HFFc6 (cell line): ENCODE measurements at regions not wholly inside any gene's neighbourhood (a gene's known extent, or its start where the extent isn't known, plus 50 kb on each side); places are given as distances from the start of the nearest gene placed in this dataset.

Experiments
- DNase-seq: peaks from one replicate; pipeline ENCODE4 v3.0.0-alpha.2; 2018
- H3K27ac Mint-ChIP-seq: 2 replicates; pipeline ENCODE4 v1.8.0; 2020; ENCODE audit warnings: mild to moderate bottlenecking, mixed read lengths
- H3K27me3 Mint-ChIP-seq: 2 replicates; pipeline ENCODE4 v1.8.0; 2021; ENCODE audit warnings: mild to moderate bottlenecking, moderate library complexity, mixed read lengths; ENCODE audit not compliant: insufficient read depth
- H3K36me3 Mint-ChIP-seq: 2 replicates; pipeline ENCODE4 v1.8.0; 2021; ENCODE audit warnings: low read depth, mixed read lengths
- H3K4me1 Mint-ChIP-seq: 2 replicates; pipeline ENCODE4 v1.8.0; 2020; ENCODE audit warnings: low read depth, mixed read lengths
- H3K4me3 Mint-ChIP-seq: 2 replicates; pipeline ENCODE4 v1.8.0; 2020; ENCODE audit warnings: mild to moderate bottlenecking, moderate library complexity, mixed read lengths
- H3K9me3 Mint-ChIP-seq: 2 replicates; pipeline ENCODE4 v1.8.0; 2020; ENCODE audit warnings: mild to moderate bottlenecking, mixed read lengths
- TF ChIP-seq, protein P1 (sequence below): fragments of 200-600 bp; sonication (generic); IDR thresholded peaks from 2 replicates; pipeline ENCODE4 v1.5.0; 2021; ENCODE audit warnings: antibody characterized with exemption, mild to moderate bottlenecking

DNA sequence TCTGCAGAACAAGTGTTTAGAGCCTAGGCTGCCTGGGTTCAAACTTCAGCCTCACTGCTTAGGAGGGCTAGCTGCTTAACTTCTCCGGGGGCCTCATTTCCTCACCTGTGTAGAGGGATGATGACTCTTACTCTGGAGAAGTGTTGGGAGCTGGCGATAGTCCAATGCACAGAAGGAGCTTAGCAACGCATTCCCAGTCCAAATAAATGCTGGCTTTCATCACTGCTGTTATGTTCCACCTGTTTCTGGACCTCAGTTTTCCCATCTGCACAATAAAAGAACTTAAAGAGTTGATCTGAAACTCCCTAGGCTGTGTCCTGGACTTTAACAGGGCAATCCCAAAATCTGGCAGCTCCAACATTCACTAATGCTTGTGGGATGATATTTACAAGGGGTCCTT lies 337.8 kb downstream of the MIAT start:
- no peaks in the 10 kb centered on the region for H3K9me3 Mint-ChIP-seq
- peaks cover 25% of the 10 kb centered on the region for H3K27me3 Mint-ChIP-seq
- H3K27ac Mint-ChIP-seq = no peak overlapping the region
- no peaks in the 10 kb centered on the region for H3K4me1 Mint-ChIP-seq
- DNase-seq = no peak
- no peak overlapping the region for H3K4me3 Mint-ChIP-seq
- H3K36me3 Mint-ChIP-seq = no peaks in the 10 kb centered on the region
- TF ChIP-seq, protein P1, sequence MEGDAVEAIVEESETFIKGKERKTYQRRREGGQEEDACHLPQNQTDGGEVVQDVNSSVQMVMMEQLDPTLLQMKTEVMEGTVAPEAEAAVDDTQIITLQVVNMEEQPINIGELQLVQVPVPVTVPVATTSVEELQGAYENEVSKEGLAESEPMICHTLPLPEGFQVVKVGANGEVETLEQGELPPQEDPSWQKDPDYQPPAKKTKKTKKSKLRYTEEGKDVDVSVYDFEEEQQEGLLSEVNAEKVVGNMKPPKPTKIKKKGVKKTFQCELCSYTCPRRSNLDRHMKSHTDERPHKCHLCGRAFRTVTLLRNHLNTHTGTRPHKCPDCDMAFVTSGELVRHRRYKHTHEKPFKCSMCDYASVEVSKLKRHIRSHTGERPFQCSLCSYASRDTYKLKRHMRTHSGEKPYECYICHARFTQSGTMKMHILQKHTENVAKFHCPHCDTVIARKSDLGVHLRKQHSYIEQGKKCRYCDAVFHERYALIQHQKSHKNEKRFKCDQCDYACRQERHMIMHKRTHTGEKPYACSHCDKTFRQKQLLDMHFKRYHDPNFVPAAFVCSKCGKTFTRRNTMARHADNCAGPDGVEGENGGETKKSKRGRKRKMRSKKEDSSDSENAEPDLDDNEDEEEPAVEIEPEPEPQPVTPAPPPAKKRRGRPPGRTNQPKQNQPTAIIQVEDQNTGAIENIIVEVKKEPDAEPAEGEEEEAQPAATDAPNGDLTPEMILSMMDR = no peak

DNA sequence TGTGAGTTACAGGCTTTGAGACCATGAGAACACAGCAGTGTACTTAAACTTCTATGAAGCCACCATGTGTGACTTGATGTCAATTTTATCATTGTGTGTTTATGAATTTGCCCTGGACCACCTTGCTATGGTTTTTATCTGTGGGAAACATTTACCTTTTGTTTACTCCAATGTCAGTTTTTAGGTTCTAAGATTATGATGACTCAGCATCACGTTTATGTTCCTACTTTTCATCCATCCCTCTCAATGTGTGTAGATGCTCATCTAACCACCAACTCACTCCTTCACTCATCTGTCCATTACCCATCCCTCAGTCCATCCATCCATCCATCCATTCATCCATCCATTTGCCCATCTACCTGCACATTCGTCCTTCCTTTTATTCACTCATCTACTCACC lies 338.8 kb downstream of the MIAT start:
- no peaks in the 10 kb centered on the region for H3K36me3 Mint-ChIP-seq
- H3K4me3 Mint-ChIP-seq = no peak overlapping the region
- no peak for DNase-seq
- no peaks in the 10 kb centered on the region for H3K4me1 Mint-ChIP-seq
- no peak overlapping the region for H3K27ac Mint-ChIP-seq
- H3K27me3 Mint-ChIP-seq = peaks cover 22% of the 10 kb centered on the region
- TF ChIP-seq, protein P1 = no peak
- H3K9me3 Mint-ChIP-seq = no peaks in the 10 kb centered on the region

DNA sequence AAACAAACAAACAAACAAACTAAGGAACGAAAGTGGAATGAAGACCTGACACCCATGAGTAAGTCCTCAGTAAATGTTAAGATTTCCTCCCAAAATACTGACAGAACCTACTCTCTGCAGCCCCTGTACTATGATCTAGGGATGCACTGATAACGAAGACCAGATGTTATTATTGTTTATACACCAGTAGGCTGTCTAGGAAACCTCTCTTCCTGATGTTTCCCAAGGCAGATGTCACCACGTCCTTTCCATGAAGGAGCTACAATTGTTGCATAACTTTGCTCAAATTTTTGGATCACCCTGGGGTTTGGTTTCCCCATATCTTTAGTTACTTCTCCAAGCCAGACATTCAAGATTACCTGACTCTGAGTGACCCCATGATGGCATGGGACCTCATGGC lies 340.7 kb downstream of the MIAT start:
- H3K27me3 Mint-ChIP-seq = peaks cover 19% of the 10 kb centered on the region
- no peaks in the 10 kb centered on the region for H3K4me1 Mint-ChIP-seq
- H3K27ac Mint-ChIP-seq = no peak overlapping the region
- H3K9me3 Mint-ChIP-seq = no peaks in the 10 kb centered on the region
- TF ChIP-seq, protein P1 = no peak
- no peaks in the 10 kb centered on the region for H3K36me3 Mint-ChIP-seq
- H3K4me3 Mint-ChIP-seq = no peak overlapping the region
- no peak for DNase-seq

DNA sequence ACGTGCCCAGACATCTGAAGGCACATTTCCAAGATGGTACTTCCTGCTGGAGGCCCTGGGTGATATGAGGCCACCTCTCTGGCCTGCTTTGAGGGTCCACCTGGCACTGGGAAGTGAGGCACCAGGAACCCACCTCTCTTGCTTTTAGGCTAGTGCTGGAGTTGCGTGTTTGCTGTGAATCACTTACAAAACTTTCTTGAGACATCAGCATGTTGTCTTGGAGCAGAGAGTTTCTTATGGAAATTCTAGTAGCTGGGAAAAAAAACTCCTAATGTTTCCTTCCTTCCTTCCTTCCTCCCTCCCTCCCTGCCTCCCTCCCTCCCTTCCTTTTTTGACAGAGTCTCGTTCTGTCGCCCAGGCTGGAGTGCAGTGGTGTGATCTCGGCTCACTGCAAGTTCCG lies 341.3 kb downstream of the MIAT start:
- peaks cover 21% of the 10 kb centered on the region for H3K27me3 Mint-ChIP-seq
- no peaks in the 10 kb centered on the region for H3K4me1 Mint-ChIP-seq
- H3K36me3 Mint-ChIP-seq = no peaks in the 10 kb centered on the region
- no peak overlapping the region for H3K4me3 Mint-ChIP-seq
- no peaks in the 10 kb centered on the region for H3K9me3 Mint-ChIP-seq
- no peak for DNase-seq
- H3K27ac Mint-ChIP-seq = no peak overlapping the region
- TF ChIP-seq, protein P1 = no peak

DNA sequence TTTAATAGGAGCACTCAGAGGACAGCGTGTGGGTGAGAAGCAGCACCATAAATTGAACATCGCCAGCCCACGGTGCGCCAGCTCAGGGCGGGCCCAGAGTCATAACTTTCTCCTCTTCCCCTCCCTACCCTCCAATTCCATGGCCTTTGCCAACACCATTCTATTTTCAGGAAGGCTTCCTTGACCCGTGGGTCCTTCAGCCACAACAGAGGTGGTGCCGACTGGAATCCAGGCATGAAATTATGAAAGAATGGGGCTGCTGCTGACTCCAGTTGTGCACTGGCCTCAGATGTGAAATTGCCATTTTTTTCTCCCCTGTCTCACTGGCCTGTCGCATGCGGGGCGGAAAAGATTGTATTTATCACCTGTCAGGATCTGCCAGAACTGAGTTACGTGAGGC lies 345.9 kb downstream of the MIAT start:
- Mint-ChIP-seq H3K4me1 (no peaks in the 10 kb centered on the region), H3K27ac (no peak overlapping the region), H3K36me3 (no peaks in the 10 kb centered on the region), H3K27me3 (peaks cover 12% of the 10 kb centered on the region), H3K4me3 (no peak overlapping the region), H3K9me3 (no peaks in the 10 kb centered on the region)
- DNase-seq = no peak
- TF ChIP-seq, protein P1 = no peak

DNA sequence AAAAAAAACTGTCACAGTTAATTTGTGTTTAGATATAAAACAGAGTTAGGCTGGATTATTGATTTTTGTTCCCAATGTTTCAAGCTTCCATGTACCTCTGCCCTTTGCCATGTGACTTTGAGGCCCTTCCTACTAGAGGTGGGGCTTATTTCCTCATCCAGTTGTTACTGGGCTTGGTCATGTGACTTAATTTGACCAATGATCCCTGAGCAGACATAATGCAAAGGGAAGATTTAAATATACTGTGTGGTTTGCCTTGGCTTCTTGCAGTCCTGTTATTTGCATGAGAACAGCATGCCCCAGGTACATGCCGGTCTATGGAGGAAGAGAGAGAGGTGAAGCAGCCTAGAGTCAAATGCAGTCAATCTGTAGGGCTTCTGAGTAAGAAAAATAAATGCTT lies 347.0 kb downstream of the MIAT start:
- Mint-ChIP-seq H3K36me3 (no peaks in the 10 kb centered on the region), H3K27ac (no peak overlapping the region), H3K27me3 (peaks cover 11% of the 10 kb centered on the region; the same call in 1 of the 2 replicates), H3K4me3 (no peak overlapping the region), H3K4me1 (no peaks in the 10 kb centered on the region), H3K9me3 (no peaks in the 10 kb centered on the region)
- TF ChIP-seq, protein P1 = no peak
- no peak for DNase-seq
